HG03460 (cell line): ENCODE measurements at regions not wholly inside any gene's neighbourhood (a gene's known extent, or its start where the extent isn't known, plus 50 kb on each side); places are given as distances from the start of the nearest gene placed in this dataset.
"Not testable (repeated sequence)": the region's sequence is repeated elsewhere in the genome, so short reads cannot be mapped to it uniquely, and the experiment has no call there.

Source experiments
- ATAC-seq: cut with Tn5 transposase; IDR thresholded peaks from one replicate; pipeline ENCODE4 v1.9.1; 2021; ENCODE audit not compliant: unreplicated experiment

DNA sequence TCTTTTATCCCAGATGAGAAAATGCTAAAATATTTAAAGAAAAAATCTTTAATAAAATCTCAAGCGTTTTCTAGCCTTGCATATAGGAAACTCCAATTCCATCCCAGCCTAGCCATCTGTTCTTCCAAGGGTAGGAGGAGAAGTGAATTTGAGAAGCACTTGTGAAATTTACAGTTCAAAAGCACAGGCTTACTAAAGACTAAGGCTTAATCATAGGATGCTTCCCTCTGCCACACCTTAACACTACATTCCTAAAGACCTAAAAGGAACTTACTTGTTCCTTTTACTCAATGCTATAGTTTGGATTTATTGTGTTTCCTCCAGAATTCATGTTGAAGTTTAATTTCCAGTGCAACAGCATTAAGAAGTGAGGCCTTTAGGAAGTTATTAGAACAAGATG lies 764.8 kb upstream of the CADM2 start:
- no peak for ATAC-seq

DNA sequence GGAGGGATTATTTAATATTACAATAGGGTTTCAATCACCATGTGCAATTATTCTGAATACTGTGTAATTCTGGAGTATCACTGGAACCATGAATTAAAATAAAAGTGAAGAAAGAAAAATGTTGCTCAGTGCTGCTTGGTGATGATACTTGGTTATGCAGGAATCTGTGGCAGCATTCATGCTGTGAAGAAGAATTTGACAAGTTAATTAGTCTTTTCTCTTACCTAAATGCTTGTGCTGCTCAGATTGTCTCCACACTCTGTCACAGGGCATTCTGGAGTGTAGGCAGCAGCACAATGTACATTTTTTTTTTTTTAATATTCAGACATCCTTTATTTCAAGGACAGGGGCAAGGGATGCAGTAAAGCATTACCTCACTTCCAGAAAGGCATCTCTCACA lies 749.3 kb upstream of the CADM2 start:
- ATAC-seq: no peak

DNA sequence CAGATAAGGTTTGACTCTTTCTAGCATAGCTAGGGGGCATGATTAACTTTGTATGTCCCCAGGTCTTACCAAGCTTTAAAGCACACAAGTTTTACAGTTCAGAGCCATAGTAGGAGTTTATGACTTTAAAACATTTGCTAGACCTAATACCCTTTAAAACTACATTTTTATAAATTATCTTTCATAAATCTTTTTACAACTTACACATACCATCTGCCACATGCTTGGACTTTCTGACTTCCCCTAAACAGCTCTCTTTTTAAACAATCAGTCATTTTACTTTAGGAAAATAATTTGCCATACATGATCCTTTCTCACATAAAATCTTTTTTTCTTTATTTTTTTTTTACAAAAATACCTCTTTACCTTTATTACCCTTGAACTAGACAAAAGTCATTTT lies 735.3 kb upstream of the CADM2 start:
- ATAC-seq: no peak

DNA sequence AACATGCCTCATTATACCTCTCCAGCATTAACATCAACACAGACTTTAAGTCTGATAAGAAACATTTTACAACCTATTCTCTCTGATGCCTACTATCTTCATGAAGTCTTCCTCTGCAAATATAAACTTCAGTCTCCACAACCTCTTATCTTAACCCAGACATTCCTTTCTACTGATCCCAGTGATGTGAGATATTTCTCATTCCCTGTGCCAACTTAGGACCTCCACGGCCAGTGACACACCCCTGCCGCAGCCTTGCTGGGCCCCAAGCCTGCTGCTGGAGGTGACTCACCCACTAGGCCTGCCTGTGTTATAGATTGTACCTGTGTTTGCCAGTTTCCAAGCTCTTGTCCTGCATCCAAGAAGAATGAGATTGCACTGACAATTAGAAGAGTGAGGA lies 734.5 kb upstream of the CADM2 start:
- no peak for ATAC-seq

DNA sequence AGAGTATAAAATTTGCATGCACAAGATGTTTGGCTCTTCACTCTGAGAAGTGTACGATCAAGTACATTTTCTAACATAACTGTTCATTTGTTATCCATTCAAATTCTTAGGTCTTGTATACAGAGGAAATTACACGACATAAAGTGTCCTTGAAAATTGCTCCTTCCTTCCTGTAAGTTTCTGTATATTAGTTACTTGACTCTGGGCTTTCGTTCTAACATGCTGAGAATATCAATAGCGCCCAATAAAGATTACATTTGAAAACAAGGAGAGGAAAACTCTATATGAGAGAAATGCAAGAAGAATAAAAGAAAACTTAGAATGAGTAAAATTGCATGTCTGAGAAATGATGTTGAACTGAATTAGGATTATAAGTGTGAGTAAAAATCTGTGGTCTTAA lies 722.5 kb upstream of the CADM2 start:
- ATAC-seq: no peak

DNA sequence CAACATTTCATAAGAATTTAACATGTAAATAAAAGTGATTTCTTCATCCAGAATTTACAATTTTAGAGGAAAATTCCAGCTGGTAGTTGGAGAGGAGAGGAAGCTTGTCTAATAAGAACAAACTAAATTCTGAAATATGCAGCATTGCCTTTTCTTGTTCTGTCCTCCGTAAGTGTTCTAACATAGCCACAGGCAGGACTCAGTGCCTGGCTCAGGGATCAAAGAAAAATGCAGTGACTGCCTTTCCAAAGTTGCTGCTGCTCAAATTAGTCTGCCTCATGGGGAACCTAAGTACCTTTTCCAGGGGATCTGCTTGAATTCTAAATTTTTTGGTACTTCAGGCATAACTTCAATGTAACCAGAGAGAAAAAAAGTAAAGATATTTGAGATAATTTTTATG lies 713.0 kb upstream of the CADM2 start:
- no peak for ATAC-seq

DNA sequence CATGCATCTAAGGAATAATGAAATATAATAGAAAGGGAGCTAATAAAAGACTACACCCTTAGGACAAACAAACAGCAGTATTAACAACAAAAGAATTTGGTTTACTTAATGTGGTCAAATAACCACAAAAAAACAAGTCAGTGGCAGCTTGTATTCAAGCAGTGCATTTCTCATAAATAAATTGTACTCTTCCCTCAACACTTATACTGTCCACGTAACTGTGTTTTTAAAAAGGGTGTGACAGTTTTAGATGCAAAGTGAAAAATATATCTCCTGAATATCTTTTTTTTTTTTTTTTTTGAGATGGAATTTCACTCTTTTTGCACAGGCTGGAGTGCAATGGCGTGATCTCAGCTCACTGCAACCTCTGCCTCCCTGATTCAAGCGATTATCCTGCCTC lies 698.2 kb upstream of the CADM2 start:
- ATAC-seq: no peak

DNA sequence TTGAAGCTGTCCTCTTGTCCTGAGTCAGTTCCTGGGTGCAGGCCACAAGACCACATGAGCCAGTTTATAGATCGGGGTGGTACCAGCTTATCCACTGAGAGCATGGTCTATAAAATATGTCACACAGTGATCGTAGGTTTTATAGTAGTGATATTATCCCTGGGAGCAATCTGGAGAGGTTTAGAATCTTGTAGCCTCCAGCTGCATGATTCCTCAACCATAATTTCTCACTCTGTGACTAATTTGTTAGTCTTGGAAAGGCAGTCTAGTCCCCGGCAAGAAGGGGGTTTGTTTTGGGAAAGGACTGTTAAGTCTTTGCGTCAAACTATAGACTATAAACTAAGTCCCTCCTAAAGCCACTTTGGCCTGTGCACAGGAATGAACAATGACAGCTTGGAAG lies 693.0 kb upstream of the CADM2 start:
- ATAC-seq: no peak

DNA sequence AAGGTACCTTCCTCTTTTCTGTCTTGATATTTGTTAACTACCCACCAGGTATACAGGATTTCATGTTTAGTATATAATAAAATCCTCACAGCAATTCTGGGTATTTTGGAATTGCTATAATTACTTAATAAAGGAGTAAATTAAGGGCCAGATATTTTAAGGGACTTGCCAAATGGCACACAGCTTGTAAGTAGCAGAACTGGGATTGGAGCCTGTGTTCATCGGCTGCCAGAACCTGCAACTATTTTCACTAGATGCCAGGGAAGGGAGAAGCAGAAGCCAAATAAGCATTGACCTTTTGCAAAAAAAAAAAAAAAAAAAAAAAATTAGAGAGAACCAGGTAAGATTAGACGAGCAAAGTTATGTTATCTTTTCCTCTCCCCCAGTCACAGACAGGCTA lies 683.3 kb upstream of the CADM2 start:
- no peak for ATAC-seq

DNA sequence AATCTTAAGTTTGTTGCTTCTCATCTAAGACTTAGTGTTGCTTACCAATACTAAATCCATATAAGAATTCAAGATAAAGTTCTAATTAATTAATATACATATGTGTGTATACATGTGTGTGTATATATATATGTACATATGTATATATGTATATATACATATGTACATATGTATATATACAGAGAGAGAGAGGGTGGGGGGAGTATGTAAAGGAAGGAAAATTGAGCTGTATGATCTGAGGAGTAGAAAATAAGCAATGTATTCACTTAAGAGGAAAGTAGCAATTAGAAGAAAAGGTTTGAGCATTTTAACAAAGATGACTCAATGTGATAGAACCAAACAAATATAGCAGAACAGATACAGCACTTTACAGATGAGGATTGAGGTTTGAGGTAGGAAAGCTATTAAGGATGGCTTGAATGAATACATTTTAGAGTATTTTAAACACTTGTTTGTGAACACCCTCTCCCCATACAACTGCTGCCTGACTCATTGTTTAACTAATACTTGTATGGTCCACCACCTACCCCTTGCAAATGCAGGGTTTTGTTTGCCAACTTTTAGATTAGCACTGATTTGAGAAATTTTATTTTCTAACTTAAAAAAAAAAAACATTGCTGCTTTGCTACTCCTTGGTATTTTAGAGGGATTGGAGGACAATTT lies 681.1 kb upstream of the CADM2 start:
- no peak for ATAC-seq

DNA sequence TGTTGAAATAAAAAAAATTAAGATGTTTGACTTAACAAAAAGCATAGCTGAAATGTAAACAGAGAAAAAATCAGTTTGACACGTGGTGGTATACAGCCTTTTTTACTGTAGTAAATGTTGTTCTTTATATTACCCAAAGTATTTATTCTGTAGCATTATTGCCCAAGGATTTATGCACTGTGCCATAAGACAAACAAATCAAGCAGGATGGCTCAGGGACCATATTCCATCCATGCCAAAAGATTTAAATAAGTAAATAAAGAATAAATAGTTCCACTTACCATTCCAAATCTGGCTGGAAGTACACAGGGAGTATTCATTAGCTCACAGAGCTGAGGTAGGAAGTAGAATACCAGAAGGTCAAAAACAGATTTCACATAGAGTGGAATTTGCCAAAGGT lies 666.7 kb upstream of the CADM2 start:
- no peak for ATAC-seq

DNA sequence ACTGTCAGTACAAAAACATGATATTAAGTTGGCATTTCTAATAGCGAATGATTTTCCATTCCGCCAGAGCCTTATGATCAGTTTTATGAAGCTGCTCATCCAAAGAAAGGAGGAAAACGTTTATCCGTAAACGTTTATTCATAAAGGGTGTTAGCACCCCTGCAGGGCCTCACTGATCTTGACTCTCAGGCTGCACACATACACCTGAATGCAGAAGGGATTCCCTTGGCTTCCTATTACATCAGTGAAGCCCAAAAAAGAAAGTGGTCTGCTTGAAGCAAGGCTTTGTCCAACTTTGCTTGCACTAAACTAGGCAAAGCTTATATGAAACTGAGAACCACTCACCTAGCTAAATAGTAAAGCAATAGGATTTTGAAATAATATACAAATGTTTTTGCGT lies 659.5 kb upstream of the CADM2 start:
- ATAC-seq: no peak

DNA sequence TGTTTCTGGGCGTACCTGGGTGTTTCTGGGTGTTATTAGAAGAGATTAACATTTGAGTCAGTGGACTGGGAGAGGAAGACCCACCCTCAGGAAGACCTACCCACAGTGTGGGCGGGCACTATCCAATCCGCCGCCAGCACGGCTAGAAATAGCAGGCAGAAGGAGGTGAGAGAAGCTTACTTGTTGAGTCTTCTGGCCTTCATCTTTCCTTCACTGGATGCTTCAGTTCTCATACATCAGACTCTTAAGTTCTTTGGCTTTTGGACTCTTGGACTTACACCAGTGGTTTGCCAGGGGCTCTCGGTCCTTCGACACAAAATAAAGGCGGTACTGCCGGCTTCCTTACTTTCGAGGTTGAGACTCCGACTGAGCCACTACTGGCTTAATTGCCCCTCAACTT lies 654.6 kb upstream of the CADM2 start:
- no peak for ATAC-seq

DNA sequence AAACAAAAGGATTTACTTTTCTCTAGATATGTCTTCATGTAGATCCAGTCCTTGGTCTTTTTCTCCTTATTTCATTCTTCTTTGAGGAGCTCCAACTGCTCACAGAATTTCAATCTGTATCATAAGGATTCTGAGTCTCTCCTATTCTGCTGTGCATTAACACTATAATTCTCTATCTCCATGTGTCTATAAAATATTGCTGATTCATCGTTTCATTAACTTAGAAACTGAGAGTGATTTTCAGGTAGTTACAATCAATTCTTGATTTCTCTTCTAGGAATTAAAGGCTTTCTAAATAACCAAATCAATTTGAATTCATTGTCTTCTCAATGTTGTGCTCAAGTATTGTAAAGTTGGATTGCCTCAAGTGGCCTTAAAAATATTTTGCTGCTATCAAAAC lies 651.5 kb upstream of the CADM2 start:
- ATAC-seq: no peak

DNA sequence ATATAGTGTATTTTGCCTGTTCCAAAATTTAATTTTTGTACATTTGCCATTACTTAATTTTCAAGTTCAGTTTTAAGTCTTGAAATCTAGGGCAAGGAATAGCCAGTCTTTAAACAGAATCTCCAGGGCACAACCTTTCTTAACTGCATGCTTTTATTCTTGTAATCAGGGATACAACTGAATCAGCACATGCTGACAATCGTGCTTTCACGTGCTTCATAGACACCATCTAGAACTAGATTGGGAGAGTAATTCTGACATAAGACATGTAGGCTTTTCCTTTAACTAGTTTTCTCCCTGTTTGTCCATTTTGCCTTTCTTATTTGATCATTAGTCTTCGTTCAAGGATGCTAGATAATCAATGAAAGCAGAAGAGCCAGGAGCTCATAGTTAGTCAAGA lies 650.4 kb upstream of the CADM2 start:
- no peak for ATAC-seq

DNA sequence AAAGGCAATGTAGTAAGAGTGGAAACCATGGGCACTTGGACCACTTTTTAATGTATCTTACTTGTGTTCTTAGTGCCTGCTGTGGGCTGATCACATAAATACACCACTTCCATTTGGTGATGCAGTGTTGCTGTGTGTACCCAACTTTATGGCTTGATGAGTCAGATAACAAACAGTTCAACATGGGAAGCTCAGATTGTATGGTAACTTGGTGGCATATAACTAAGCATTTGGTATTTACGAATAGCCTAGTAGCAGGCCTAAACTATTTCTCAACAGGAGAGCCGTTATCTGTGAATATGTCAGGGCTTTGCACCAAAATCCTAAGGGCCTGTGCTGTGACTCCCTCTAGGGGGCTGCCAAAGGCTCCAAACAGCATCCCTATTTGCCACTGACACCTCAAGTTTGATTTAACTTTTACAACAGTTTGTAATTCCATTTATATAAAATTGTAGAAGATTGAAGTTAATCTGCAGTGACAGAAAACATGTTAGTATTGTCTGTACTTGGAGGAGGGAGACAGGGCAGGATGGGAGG lies 640.4 kb upstream of the CADM2 start:
- ATAC-seq: no peak

DNA sequence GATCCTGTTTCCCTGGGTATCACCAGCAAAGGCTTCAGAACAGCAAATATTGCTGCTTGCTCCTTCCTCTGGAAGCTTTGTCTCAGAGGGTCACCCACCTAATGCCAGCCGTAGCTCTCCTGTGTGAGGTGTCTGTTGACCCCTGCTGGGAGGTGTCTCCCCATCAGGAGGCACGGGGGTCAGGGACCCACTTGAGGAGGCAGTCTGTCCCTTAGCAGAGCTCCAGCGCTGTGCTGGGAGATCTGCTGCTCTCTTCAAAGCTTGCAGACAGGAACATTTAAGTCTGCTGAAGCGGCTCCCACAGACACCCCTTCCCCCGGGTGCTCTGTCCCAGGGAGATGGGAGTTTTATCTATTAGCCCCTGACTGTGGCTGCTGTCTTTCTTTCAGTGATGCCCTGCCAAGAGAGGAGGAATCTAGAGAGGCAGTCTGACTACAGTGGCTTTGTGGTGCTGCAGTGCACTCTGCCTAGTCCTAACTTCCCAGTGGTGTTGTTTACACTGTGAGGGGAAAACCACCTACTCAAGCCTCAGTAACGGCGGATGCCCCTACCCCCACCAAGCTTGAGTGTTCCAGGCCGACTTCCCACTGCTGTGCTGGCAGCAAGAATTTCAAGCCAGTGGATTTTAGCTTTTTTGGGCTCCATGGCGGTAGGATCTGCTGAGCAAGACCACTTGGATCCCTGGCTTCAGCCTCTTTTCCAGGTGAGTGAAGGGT lies 593.1 kb upstream of the CADM2 start:
- not testable (repeated sequence) for ATAC-seq
